IMR-90 (cell line): ENCODE measurements at regions not wholly inside any gene's neighbourhood (a gene's known extent, or its start where the extent isn't known, plus 50 kb on each side); places are given as distances from the start of the nearest gene placed in this dataset.

Experiments used
- ATAC-seq: fragments of 200-7000 bp; cut with Tn5 transposase; 2 replicates; pipeline ENCODE4 v1.9.1; 2020; ENCODE audit warnings: low read depth, mild to moderate bottlenecking, moderate library complexity
- BruUV-seq: library from RNA; stranded (reverse); fragments of 400-500 nt; replicated peaks from 2 replicates; lab custom pipeline; 2021; lab: Mats Ljungman, UMichigan
- CTCF ChIA-PET: fragments of 300-600 bp; formaldehyde crosslinking; extraction: SDS; loops from one replicate; lab custom pipeline; 2021; ENCODE audit warnings: antibody characterized with exemption; lab: Yijun Ruan, JAX
- POLR2A ChIA-PET: fragments of 300-600 bp; sonication (Branson Sonifier 250); formaldehyde crosslinking; loops from one replicate; lab custom pipeline; 2022; ENCODE audit warnings: antibody characterized with exemption; ENCODE audit not compliant: unreplicated experiment; lab: Charles Lee
- DNase-seq: peaks from one replicate; pipeline ENCODE4 v3.0.0; 2013
- H2AFZ ChIP-seq: replicated peaks from 2 replicates; pipeline ENCODE3; 2013; ENCODE audit warnings: low read length, mild to moderate bottlenecking; ENCODE audit not compliant: poor library complexity
- H2AK5ac ChIP-seq: 2 replicates; pipeline ENCODE4 v1.6.1; 2013; ENCODE audit warnings: low read depth, low read length, inconsistent platforms
- H2AK9ac ChIP-seq: replicated peaks from 2 replicates; pipeline ENCODE3; 2013; ENCODE audit warnings: mild to moderate bottlenecking, low read depth, low read length, moderate library complexity; ENCODE audit not compliant: poor library complexity
- H2BK120ac ChIP-seq: 2 replicates; pipeline ENCODE4 v1.6.1; 2013; ENCODE audit warnings: low read depth, low read length, inconsistent platforms
- H2BK15ac ChIP-seq: 3 replicates; pipeline ENCODE4 v1.6.1; 2013; ENCODE audit warnings: low read depth, low read length, inconsistent platforms
- H2BK20ac ChIP-seq: 2 replicates; pipeline ENCODE4 v1.6.1; 2013; ENCODE audit warnings: low read depth, mild to moderate bottlenecking, inconsistent platforms, low read length, moderate library complexity
- H2BK5ac ChIP-seq: 2 replicates; pipeline ENCODE4 v1.6.1; 2013; ENCODE audit warnings: mild to moderate bottlenecking, low read depth, low read length, inconsistent platforms; ENCODE audit not compliant: poor library complexity, severe bottlenecking
- H3K14ac ChIP-seq: replicated peaks from 2 replicates; pipeline ENCODE4 v1.6.1; 2013; ENCODE audit warnings: low read depth, low read length, inconsistent platforms
- H3K18ac ChIP-seq: 2 replicates; pipeline ENCODE4 v1.6.1; 2013; ENCODE audit warnings: low read depth, low read length, control low read depth
- H3K23ac ChIP-seq: 2 replicates; pipeline ENCODE4 v1.6.1; 2013; ENCODE audit warnings: low read depth, low read length, inconsistent platforms
- H3K27ac ChIP-seq: 2 replicates; pipeline ENCODE4 v1.5.1; 2013; ENCODE audit warnings: mild to moderate bottlenecking, control low read depth, low read length; ENCODE audit not compliant: insufficient read depth
- H3K27me3 ChIP-seq: 2 replicates; pipeline ENCODE4 v1.6.1; 2013; ENCODE audit warnings: low read length; ENCODE audit not compliant: control insufficient read depth, insufficient read depth
- H3K36me3 ChIP-seq: 2 replicates; pipeline ENCODE4 v1.6.1; 2013; ENCODE audit warnings: low read length, mixed read lengths; ENCODE audit not compliant: control insufficient read depth, insufficient read depth
- H3K4ac ChIP-seq: 2 replicates; pipeline ENCODE4 v1.6.1; 2013; ENCODE audit warnings: low read depth, low read length, inconsistent platforms
- H3K4me1 ChIP-seq: 2 replicates; pipeline ENCODE4 v1.6.1; 2013; ENCODE audit warnings: low read length, mixed read lengths; ENCODE audit not compliant: control insufficient read depth, insufficient read depth
- H3K4me2 ChIP-seq: 2 replicates; pipeline ENCODE4 v1.6.1; 2013; ENCODE audit warnings: low read depth, mild to moderate bottlenecking, control low read depth, low read length, moderate library complexity
- H3K4me3 ChIP-seq: 2 replicates; pipeline ENCODE4 v1.5.1; 2013; ENCODE audit warnings: low read depth, mild to moderate bottlenecking, control low read depth, low read length, moderate library complexity; ENCODE audit not compliant: insufficient read depth
- H3K56ac ChIP-seq: 2 replicates; pipeline ENCODE4 v1.6.1; 2013; ENCODE audit warnings: low read length, inconsistent platforms; ENCODE audit not compliant: insufficient read depth; ENCODE audit errors: extremely low read depth
- H3K79me1 ChIP-seq, 2 experiments: 2 replicates each; pipeline ENCODE4 v1.6.1; 2013; ENCODE audit warnings: low read length in 2 of 2, inconsistent platforms in 1 of 2, low read depth in 1 of 2
- H3K9ac ChIP-seq: 2 replicates; pipeline ENCODE4 v1.6.1; 2013; ENCODE audit warnings: low read depth, low read length, control low read depth
- H3K9me1 ChIP-seq: 2 replicates; pipeline ENCODE4 v1.6.1; 2013; ENCODE audit warnings: low read length, inconsistent platforms; ENCODE audit not compliant: insufficient read depth
- H3K9me3 ChIP-seq: 2 replicates; pipeline ENCODE4 v1.6.1; 2013; ENCODE audit warnings: low read length; ENCODE audit not compliant: control insufficient read depth, insufficient read depth
- H4K20me1 ChIP-seq: 2 replicates; pipeline ENCODE4 v1.6.1; 2013; ENCODE audit warnings: low read length, inconsistent platforms; ENCODE audit not compliant: insufficient read depth
- H4K5ac ChIP-seq: 2 replicates; pipeline ENCODE4 v1.6.1; 2013; ENCODE audit warnings: mild to moderate bottlenecking, low read depth, low read length, control low read depth
- H4K8ac ChIP-seq, 2 experiments: 2 replicates each; pipeline ENCODE4 v1.6.1; 2013; ENCODE audit warnings: low read depth in 2 of 2, low read length in 2 of 2, control low read depth in 1 of 2, inconsistent platforms in 1 of 2
- H4K91ac ChIP-seq: 2 replicates; pipeline ENCODE4 v1.6.1; 2013; ENCODE audit warnings: low read depth, low read length, inconsistent platforms; ENCODE audit not compliant: insufficient read depth
- BHLHE40 ChIP-seq: fragments of 150-350 bp; IDR thresholded peaks from 2 replicates; pipeline ENCODE4 v1.6.1; 2016; ENCODE audit warnings: mild to moderate bottlenecking, low read depth, low read length
- CEBPB ChIP-seq: IDR thresholded peaks from 2 replicates; pipeline ENCODE4 v1.6.1; 2012; ENCODE audit warnings: low read depth, low read length, improper control_type of control experiment
- FOS ChIP-seq: fragments of 150-350 bp; IDR thresholded peaks from 2 replicates; pipeline ENCODE4 v1.6.1; 2016; ENCODE audit warnings: low read depth, low read length
- MAZ ChIP-seq: IDR thresholded peaks from 2 replicates; pipeline ENCODE4 v1.6.1; 2012; ENCODE audit warnings: low read depth, mild to moderate bottlenecking, low read length, improper control_type of control experiment, moderate library complexity, borderline replicate concordance
- MXI1 ChIP-seq: IDR thresholded peaks from 2 replicates; pipeline ENCODE4 v1.6.1; 2012; ENCODE audit warnings: low read depth, mild to moderate bottlenecking, low read length, moderate library complexity, borderline replicate concordance
- NFE2L2 ChIP-seq: fragments of 150-350 bp; IDR thresholded peaks from 2 replicates; pipeline ENCODE4 v1.6.1; 2016; ENCODE audit warnings: low read depth, mild to moderate bottlenecking, low read length
- POLR2A ChIP-seq: IDR thresholded peaks from 2 replicates; pipeline ENCODE4 v1.6.1; 2012; ENCODE audit warnings: mild to moderate bottlenecking, low read depth, low read length
- RAD21 ChIP-seq: IDR thresholded peaks from 2 replicates; pipeline ENCODE4 v1.6.1; 2012; ENCODE audit warnings: low read length, improper control_type of control experiment
- RCOR1 ChIP-seq: IDR thresholded peaks from 2 replicates; pipeline ENCODE4 v1.6.1; 2012; ENCODE audit warnings: mild to moderate bottlenecking, low read length, improper control_type of control experiment; ENCODE audit not compliant: insufficient replicate concordance
- RFX5 ChIP-seq: IDR thresholded peaks from 2 replicates; pipeline ENCODE4 v1.8.0; 2012; ENCODE audit warnings: low read depth, mild to moderate bottlenecking, low read length, moderate library complexity
- SMC3 ChIP-seq: fragments of 150-350 bp; IDR thresholded peaks from 2 replicates; pipeline ENCODE4 v1.6.1; 2016; ENCODE audit warnings: low read depth, mild to moderate bottlenecking, antibody characterized with exemption, low read length, moderate library complexity
- WGBS, 2 experiments: methylation state at CpG; one replicate each; pipeline versions ENCODE4 v1.1.5 to v1.1.7; 2013; ENCODE audit warnings: missing lambda C conversion rate in 2 of 2; ENCODE audit not compliant: insufficient read length in 1 of 2; ENCODE audit errors: extremely low coverage in 2 of 2; 5-methylcytosine and 5-hydroxymethylcytosine counted together
- dilution Hi-C: fragments of 300-500 bp; cut with HindIII; formaldehyde crosslinking; loops from one replicate; pipeline ENCODE4 v1.14.3; 2018; ENCODE audit warnings: low sequenced_read_pairs; ENCODE audit not compliant: unreplicated experiment
- in situ Hi-C: fragments of 300-500 bp; cut with MboI; formaldehyde crosslinking; loops from 3 replicates; pipeline ENCODE4 v1.14.3; 2019; ENCODE audit warnings: low sequenced_read_pairs, inconsistent platforms, mixed read lengths
- intact Hi-C: fragments of 100-400 bp; cut with micrococcal nuclease; formaldehyde crosslinking; loops from 2 replicates; pipeline ENCODE4 v1.10.0; 2022
- TF ChIP-seq, protein P1 (sequence below): fragments of 150-350 bp; IDR thresholded peaks from 2 replicates; pipeline ENCODE4 v1.6.1; 2017; ENCODE audit warnings: mild to moderate bottlenecking, antibody characterized with exemption, low read length, low read depth
- TF ChIP-seq, protein P2 (sequence below): fragments of 150-350 bp; IDR thresholded peaks from 2 replicates; pipeline ENCODE4 v1.6.1; 2016; ENCODE audit warnings: low read depth, mild to moderate bottlenecking, low read length, moderate library complexity, borderline replicate concordance

GRCh38 chr4:53744446-53745160 lies 153.3 kb upstream of the LNX1 start:
- H2AK9ac ChIP-seq: no peak overlapping the region
- peak overlapping the region; percentile 81 for H2AK5ac ChIP-seq
- no peak overlapping the region for H3K27ac ChIP-seq
- H3K9me1 ChIP-seq: peaks cover 3% of the 10 kb centered on the region
- peak overlapping the region; percentile 40; the same call in 1 of the 2 replicates for H3K18ac ChIP-seq
- TF ChIP-seq CEBPB: no peak
- no peak for TF ChIP-seq NFE2L2
- TF ChIP-seq FOS: no peak
- no peak for TF ChIP-seq MAZ
- no peak for TF ChIP-seq SMC3
- TF ChIP-seq, protein P1, sequence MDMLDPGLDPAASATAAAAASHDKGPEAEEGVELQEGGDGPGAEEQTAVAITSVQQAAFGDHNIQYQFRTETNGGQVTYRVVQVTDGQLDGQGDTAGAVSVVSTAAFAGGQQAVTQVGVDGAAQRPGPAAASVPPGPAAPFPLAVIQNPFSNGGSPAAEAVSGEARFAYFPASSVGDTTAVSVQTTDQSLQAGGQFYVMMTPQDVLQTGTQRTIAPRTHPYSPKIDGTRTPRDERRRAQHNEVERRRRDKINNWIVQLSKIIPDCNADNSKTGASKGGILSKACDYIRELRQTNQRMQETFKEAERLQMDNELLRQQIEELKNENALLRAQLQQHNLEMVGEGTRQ: no peak
- TF ChIP-seq, protein P2, sequence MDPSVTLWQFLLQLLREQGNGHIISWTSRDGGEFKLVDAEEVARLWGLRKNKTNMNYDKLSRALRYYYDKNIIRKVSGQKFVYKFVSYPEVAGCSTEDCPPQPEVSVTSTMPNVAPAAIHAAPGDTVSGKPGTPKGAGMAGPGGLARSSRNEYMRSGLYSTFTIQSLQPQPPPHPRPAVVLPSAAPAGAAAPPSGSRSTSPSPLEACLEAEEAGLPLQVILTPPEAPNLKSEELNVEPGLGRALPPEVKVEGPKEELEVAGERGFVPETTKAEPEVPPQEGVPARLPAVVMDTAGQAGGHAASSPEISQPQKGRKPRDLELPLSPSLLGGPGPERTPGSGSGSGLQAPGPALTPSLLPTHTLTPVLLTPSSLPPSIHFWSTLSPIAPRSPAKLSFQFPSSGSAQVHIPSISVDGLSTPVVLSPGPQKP: no peak
- no peak for TF ChIP-seq RCOR1
- TF ChIP-seq MXI1: no peak
- no peak for TF ChIP-seq POLR2A
- TF ChIP-seq RAD21: no peak
- no peak for TF ChIP-seq BHLHE40
- TF ChIP-seq RFX5: no peak
- no peaks in the 10 kb centered on the region for H3K27me3 ChIP-seq
- no peak overlapping the region; a peak in 1 of 4 replicates for H4K8ac ChIP-seq
- DNase-seq (no peak), ATAC-seq (no peak)
- no peaks in the 10 kb centered on the region for H4K20me1 ChIP-seq
- in situ Hi-C loops (no loop called here), intact Hi-C loops (no loop called here), dilution Hi-C loops (no loop called here)
- no peak overlapping the region for H3K56ac ChIP-seq
- peak overlapping the region; percentile 43 for H2BK120ac ChIP-seq
- no peak overlapping the region for H2BK5ac ChIP-seq
- no peaks in the 10 kb centered on the region for H3K36me3 ChIP-seq
- 0 out of 2 replicates have a peak overlapping the region, but pooled peaks have one; percentile 58 for H3K14ac ChIP-seq
- H3K79me1 ChIP-seq: no peaks in the 10 kb centered on the region
- H3K9me3 ChIP-seq: no peaks in the 10 kb centered on the region
- peak overlapping the region; percentile 42 for H2BK20ac ChIP-seq
- no peak overlapping the region for H3K4me2 ChIP-seq
- peak overlapping the region; percentile 95; the same call in 2 of the 3 replicates for H2BK15ac ChIP-seq
- H3K9ac ChIP-seq: no peak overlapping the region
- no peak overlapping the region for H3K4me3 ChIP-seq
- H4K91ac ChIP-seq: no peak overlapping the region
- ChIA-PET POLR2A (no interaction called here), CTCF (no interaction called here)
- peak overlapping the region; percentile 70 for H2AFZ ChIP-seq
- WGBS, 2 experiments: no CpG with 5 or more reads among the region's 4 CpGs
- peak overlapping the region; percentile 38; the same call in 1 of the 2 replicates for H3K23ac ChIP-seq
- no TSS peak for BruUV-seq
- peak overlapping the region; percentile 82 for H3K4ac ChIP-seq
- H4K5ac ChIP-seq: peak overlapping the region; percentile 27
- H3K4me1 ChIP-seq: peaks cover 3% of the 10 kb centered on the region; the same call in 1 of the 2 replicates
